Thyroid gland (tissue), 4 donors: ENCODE measurements at regions not wholly inside any gene's neighbourhood (a gene's known extent, or its start where the extent isn't known, plus 50 kb on each side); places are given as distances from the start of the nearest gene placed in this dataset.

Experiments
- POLR2A ChIP-seq, 2 donors: fragments of 450-650 bp; IDR thresholded peaks; one replicate each; pipeline ENCODE4 v1.6.1; 2017; ENCODE audit warnings: antibody characterized with exemption in 2 of 2, mild to moderate bottlenecking in 2 of 2, moderate library complexity in 1 of 2
- TF ChIP-seq, protein P1 (sequence below), 6 experiments: fragments of 200-600 bp in 3 of 6; fragments of 450-650 bp in 3 of 6; sonication (generic) in 3 of 6; IDR thresholded peaks; one replicate each; pipeline ENCODE4 v1.5.1; 2016 to 2019; ENCODE audit warnings: antibody characterized with exemption in 6 of 6, mild to moderate bottlenecking in 2 of 6, inconsistent platforms in 1 of 6, moderate library complexity in 1 of 6

DNA sequence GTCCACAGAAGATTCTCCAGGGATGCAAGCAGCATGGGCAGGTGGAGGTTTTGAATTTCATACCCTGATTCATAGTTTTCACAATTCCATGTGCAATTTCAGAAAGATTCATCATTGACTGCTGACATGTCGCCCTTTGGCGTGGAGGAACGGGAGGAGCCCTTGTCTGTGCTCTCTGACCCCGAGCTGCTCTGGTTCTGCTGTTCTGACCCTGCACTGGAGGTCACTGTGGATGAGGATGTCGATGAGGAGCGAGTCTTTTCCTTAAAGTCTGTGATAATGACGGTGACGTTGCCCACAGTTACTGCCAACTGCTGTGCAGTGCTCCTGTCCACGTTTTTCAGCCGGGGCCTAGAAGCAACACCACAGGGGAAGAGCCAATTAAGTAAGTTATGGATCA, 470.0 kb downstream of the SHQ1 start:
- TF ChIP-seq POLR2A (IDR thresholded peaks at IDR 0.05), result no peak
- TF ChIP-seq, protein P1, sequence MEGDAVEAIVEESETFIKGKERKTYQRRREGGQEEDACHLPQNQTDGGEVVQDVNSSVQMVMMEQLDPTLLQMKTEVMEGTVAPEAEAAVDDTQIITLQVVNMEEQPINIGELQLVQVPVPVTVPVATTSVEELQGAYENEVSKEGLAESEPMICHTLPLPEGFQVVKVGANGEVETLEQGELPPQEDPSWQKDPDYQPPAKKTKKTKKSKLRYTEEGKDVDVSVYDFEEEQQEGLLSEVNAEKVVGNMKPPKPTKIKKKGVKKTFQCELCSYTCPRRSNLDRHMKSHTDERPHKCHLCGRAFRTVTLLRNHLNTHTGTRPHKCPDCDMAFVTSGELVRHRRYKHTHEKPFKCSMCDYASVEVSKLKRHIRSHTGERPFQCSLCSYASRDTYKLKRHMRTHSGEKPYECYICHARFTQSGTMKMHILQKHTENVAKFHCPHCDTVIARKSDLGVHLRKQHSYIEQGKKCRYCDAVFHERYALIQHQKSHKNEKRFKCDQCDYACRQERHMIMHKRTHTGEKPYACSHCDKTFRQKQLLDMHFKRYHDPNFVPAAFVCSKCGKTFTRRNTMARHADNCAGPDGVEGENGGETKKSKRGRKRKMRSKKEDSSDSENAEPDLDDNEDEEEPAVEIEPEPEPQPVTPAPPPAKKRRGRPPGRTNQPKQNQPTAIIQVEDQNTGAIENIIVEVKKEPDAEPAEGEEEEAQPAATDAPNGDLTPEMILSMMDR (IDR thresholded peaks at IDR 0.05), result no peak
